Body of pancreas (tissue), 4 donors: ENCODE measurements at regions not wholly inside any gene's neighbourhood (a gene's known extent, or its start where the extent isn't known, plus 50 kb on each side); places are given as distances from the start of the nearest gene placed in this dataset.

Source experiments
- POLR2A ChIP-seq, 3 donors: fragments of 450-650 bp; IDR thresholded peaks; one replicate each; pipeline ENCODE4 v1.6.1; 2016; ENCODE audit warnings: antibody characterized with exemption in 3 of 3, mild to moderate bottlenecking in 2 of 3
- TF ChIP-seq, protein P1 (sequence below), 7 experiments: fragments of 450-650 bp in 4 of 7; fragments of 200-600 bp in 3 of 7; sonication (generic) in 3 of 7; IDR thresholded peaks; one replicate each; pipeline ENCODE4 v1.5.1; 2016 to 2019; ENCODE audit warnings: antibody characterized with exemption in 7 of 7

DNA sequence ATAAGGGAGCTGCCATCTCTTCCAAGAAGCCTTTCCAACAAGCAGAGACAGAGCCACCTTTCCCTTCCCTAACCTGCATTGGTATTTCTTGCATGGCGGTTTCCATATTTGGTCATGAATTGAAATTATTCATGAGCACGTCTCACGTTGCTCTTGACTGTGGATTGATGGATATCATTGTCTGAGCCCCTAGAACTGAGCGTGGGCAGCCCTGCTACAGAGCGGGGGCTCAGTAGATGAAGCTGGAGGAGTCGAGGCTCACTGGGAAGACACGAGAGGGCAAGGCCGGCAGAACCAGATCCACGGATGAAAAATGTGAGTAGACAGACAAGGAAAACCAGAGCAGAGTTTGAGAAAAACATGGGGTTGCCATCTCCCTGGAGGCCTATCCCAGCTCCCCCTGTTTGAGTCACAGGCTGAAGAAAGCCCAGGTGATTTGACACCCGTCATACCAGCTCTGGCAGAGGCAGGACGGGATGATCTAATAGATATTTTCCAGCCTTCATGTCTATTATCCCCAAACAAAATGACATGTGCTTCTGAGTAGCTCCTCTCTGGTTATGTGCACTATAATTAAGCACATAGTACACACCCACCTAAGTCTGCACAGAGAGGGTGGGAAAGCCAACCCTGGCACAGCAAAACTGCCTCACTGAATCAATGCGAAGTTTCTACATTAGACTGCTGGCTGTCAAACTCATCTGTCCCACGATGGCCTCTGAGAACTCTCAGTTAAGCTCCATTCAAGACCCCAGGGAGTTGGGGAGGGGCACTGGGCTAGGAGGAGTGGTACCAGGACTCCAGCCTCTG lies 363.5 kb upstream of the KLHL29 start:
- TF ChIP-seq, protein P1, sequence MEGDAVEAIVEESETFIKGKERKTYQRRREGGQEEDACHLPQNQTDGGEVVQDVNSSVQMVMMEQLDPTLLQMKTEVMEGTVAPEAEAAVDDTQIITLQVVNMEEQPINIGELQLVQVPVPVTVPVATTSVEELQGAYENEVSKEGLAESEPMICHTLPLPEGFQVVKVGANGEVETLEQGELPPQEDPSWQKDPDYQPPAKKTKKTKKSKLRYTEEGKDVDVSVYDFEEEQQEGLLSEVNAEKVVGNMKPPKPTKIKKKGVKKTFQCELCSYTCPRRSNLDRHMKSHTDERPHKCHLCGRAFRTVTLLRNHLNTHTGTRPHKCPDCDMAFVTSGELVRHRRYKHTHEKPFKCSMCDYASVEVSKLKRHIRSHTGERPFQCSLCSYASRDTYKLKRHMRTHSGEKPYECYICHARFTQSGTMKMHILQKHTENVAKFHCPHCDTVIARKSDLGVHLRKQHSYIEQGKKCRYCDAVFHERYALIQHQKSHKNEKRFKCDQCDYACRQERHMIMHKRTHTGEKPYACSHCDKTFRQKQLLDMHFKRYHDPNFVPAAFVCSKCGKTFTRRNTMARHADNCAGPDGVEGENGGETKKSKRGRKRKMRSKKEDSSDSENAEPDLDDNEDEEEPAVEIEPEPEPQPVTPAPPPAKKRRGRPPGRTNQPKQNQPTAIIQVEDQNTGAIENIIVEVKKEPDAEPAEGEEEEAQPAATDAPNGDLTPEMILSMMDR (IDR thresholded peaks at IDR 0.05), result no peak
- no peak for TF ChIP-seq POLR2A (IDR thresholded peaks at IDR 0.05)
